ENCODE measurements at regions not wholly inside any gene's neighbourhood (a gene's known extent, or its start where the extent isn't known, plus 50 kb on each side); places are given as distances from the start of the nearest gene placed in this dataset.
"Not testable (repeated sequence)": the region's sequence is repeated elsewhere in the genome, so short reads cannot be mapped to it uniquely, and the experiment has no call there.

GRCh38 chr6:141117874-141118273, 1014.9 kb upstream of the GJE1 start:
- DNase-seq (ENCODE audit: low spot score), result no peak
- no peak for FAIRE-seq

GRCh38 chr6:141110481-141110880, 1022.2 kb upstream of the GJE1 start:
- DNase-seq (ENCODE audit: low spot score) (no peak), FAIRE-seq (no peak)

GRCh38 chr6:141107591-141108160, 1025.0 kb upstream of the GJE1 start:
- FAIRE-seq, result peak; percentile 87

DNA sequence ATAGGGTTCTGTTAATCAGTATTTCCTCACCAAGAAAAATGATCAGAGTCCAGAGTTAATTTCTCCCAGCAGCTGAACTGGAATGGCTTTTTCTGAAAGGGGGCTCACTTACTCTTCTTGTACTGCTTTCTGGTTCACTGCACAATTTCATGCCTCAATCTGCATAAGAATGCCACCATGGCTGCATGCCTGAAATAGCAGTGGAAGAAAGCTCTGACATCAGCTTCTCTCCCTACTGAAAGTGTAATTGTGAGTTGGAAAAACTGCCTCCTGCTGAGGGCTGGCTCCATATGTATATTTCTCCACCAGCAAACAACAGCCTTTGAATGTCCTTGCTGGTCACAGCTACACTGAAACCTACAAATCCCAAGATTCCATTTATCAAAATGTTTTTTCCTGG, 1027.2 kb upstream of the GJE1 start:
- DNase-seq (ENCODE audit: low spot score) (peak; percentile 87), FAIRE-seq (peak; percentile 91)

More at GRCh38 chr6:141107591-141108160, 1025.0 kb upstream of the GJE1 start:
- DNase-seq (ENCODE audit: low spot score), result peak; percentile 94

GRCh38 chr6:141103246-141103645, 1029.5 kb upstream of the GJE1 start:
- peak; percentile 99 for FAIRE-seq
- DNase-seq (ENCODE audit: low spot score), result peak; percentile 88

DNA sequence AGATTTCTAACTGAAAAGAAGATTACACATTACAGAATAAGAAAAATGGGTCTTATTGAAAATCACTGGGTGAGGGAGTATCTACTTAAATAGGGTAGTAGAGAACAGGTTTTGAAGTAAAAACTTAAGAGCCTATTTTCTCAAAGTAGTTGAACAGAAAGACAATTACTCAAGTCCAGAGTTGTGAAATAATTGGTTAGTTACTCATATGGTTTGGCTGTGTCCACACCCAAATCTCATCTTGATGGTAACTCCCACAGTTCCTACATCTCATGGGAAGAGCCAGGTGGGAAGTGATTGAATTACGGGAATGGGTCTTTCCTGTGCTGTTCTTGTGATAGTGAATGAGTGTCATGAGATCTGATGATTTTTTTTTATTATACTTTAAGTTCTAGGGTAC, 1035.3 kb upstream of the GJE1 start:
- DNase-seq (ENCODE audit: low spot score), result no peak
- no peak for FAIRE-seq

- DNase-seq (ENCODE audit: low spot score), result no peak
- FAIRE-seq, result no peak
These were observed 1037.4 kb upstream of the GJE1 start for GRCh38 chr6:141095308-141095707.

- no peak for FAIRE-seq
These were observed 1044.6 kb upstream of the GJE1 start for GRCh38 chr6:141088171-141088570.

GRCh38 chr6:141077355-141078333, 1055.1 kb upstream of the GJE1 start:
- DNase-seq (ENCODE audit: low spot score) (no peak), FAIRE-seq (no peak)

More at GRCh38 chr6:141088171-141088570, 1044.6 kb upstream of the GJE1 start:
- DNase-seq (ENCODE audit: low spot score), result no peak

DNA sequence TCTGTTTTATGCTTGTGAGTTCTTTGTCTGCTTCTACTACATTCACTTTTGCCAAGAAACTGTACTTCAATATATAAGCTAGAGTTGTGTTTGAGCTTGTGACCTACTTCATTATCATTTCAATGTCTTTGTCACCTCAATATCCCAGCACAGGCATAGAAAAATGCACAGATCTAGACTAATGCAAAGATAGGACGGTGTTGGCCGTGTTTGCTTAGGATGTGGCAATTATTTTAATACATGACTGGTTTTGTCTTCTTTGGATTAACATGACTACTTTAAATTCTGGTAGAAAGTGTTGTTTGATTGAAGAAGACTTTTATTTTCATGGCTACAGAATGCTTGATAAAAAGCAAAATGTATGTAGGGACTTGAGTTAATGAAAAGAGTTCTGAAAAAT, 1075.0 kb upstream of the GJE1 start:
- DNase-seq (ENCODE audit: low spot score) (no peak), FAIRE-seq (no peak)

- no peak for FAIRE-seq
- DNase-seq (ENCODE audit: low spot score), result no peak
These were observed 1075.6 kb upstream of the GJE1 start for GRCh38 chr6:141056945-141057625.

GRCh38 chr6:141050471-141050870, 1082.3 kb upstream of the GJE1 start:
- DNase-seq (ENCODE audit: low spot score) (no peak), FAIRE-seq (no peak)

GRCh38 chr6:141048451-141048850, 1084.3 kb upstream of the GJE1 start:
- DNase-seq (ENCODE audit: low spot score) (no peak), FAIRE-seq (no peak)

- FAIRE-seq, result not testable (repeated sequence)
- peak; percentile 17 for DNase-seq (ENCODE audit: low spot score)
These were observed 1086.2 kb upstream of the GJE1 start for GRCh38 chr6:141046496-141046895.

DNA sequence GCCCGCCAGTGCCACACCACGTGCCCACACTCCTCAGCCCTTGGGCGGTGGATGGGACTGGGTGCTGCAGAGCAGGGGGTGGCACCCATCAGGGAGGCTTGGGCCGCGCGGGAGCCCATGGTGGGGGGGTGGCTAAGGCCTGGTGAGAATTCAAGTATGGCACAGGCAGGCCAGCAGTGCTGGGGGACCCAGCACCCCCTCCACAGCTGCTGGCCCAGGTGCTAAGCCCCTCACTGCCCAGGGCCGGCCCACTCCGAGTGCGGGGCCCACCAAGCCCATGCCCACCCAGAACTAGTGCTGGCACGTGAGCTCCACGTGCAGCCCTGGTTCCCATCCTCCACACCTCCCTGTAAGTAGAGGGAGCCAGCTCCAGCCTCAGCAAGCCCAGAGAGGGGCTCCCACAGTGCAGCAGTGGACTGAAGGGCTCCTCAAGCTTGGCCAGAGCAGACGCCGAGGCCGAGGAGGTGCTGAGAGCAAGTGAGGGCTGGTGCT, 1091.1 kb upstream of the GJE1 start:
- no peak for DNase-seq (ENCODE audit: low spot score)
- no peak for FAIRE-seq

DNA sequence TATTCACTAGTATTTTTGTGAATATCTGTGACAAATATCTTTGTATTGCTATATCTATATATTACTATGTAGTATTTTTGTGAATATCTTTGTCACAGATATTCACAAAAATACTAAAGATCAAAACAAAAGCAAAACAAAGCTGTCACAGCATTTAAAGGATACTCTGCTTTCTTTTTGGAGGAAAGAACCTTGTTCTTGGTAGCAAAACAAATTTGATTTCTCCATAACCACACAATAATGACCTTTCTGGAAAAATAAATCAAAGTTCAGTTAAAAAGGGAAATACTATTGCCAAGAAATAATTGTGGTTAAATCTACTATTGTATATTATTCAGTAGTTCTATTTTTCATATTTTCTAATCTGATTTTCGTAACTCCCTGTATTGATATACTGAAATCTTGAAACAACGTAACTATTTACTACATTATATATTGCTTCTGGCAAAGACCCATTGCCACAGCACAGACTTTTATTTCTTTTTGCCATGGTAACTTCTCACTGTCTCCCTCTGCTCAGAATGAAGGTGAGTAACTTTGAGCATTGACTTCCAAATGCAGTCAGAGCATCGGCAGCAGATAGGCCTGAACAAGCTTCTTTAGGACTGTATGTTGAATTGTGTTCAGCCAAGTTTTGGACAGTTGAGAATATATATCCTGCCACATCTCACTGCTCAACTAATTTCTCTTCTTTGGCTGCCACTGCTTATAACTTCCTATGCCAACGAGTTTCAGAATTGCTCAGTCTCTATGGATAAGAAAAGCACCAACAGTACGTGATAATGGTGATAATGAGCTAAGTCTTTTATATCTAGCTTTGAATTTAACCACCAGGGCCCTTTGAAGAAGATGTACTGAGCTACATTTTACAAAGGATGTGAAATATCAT, 1097.2 kb upstream of the GJE1 start:
- DNase-seq (ENCODE audit: low spot score), result no peak
- FAIRE-seq, result no peak

DNA sequence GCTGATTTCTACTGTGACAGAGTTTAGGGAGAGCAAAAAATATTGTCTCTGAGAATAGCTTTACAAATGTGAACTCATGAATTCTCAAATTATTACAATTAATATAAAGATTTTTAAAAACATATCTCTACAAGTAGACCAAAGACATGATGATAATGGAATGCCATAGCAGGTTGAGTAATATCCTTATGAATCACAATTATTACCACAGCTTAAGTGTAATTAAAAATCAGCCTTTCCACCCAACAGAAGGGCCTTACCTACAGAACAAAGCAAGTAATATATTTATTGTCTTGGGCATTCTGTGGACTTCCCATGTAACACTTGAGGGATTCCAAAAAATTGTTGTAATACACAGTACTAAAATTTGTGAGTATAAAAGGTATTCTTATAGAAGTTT, 1099.6 kb upstream of the GJE1 start:
- FAIRE-seq, result no peak
- DNase-seq (ENCODE audit: low spot score), result no peak

DNA sequence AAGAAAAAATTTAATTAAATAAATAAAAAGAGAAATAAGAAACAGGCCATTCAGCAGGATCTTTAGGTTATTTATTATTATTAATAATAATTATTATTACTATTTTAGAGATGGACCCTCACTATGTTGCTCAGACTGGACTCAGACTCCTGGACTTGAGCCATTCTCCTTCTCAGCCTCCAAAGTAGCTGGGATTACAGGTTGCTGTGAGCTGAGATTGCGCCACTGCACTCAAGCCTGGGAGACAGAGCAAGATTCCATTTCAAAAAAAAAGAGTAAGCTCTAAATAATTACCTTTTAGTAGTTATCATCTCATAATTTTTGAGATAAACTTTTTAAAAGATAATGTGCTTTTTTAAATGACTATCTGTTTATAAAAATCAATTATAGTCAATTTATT, 1102.8 kb upstream of the GJE1 start:
- DNase-seq (ENCODE audit: low spot score) (no peak), FAIRE-seq (no peak)

DNA sequence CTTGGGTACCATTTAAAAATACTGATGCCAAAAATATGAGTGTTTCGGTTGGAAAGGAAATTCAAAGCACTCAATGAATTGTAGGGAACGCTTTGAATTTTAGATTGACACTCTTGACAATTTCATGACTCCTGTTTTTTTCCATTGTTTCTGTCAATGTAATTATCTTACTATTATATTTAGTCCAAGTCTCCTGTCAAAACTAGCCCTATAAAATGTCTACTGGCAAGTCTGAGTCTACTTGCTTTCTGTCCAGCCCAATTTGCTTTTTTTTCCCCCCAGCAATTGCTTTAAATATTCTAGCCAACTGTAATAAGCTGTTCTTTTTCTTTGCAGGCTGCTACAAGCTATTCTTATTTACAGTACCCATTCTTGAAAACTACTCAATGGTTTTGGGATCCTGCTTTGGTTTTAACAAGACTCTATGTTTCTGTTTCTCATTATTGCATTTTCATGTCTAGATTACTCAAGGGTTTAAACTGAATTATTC, 1103.9 kb upstream of the GJE1 start:
- no peak for FAIRE-seq
- DNase-seq (ENCODE audit: low spot score), result no peak

DNA sequence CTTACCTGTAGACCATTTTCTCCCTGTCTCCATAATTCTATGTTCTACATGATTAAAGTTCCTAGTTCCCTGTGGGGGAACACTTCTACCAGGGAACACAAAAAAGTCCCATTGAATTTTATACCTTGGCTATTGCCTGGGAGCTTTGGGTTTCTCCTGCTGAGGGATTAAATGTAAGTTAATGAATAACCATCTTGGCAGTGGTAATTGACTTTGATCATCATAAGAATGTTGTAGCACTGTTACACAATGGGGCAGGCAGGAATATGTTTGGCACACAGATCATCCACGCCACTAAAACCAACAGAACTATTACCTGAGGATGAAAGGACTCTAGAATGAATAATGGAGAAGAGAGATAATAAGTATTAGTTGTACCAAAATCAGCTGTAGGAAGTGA, 1106.2 kb upstream of the GJE1 start:
- FAIRE-seq (peak; percentile 81), DNase-seq (ENCODE audit: low spot score) (peak; percentile 48)

DNA sequence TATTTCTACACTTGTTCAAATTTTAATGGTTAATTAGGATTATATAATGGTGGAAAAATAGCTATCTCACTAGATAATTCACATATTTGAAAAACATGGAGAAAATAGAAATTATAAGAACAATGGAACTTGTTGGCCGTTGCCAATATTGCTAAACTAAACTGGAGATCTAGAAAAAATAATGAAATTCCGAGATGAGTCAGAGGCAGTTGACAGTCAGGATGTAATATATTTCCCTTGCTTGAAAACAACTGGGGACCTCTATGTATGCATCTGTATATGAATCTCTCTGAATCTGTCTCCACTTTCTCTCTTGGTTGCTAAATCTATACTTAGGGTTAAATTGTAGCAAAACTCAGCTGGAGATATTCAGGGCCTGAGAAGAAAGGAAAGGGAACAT, 1108.2 kb upstream of the GJE1 start:
- FAIRE-seq (no peak), DNase-seq (ENCODE audit: low spot score) (no peak)

All from RCC 7860 (cell line).